Endodermal cell (in vitro differentiated cells): ENCODE measurements at regions not wholly inside any gene's neighbourhood (a gene's known extent, or its start where the extent isn't known, plus 50 kb on each side); places are given as distances from the start of the nearest gene placed in this dataset.
A peak's percentile ranks its signal among the peaks of the same experiment; 100 is the strongest.

Experiments used
- DNase-seq: peaks from one replicate; pipeline ENCODE4 v3.0.0-alpha.2; 2017
- H3K27ac ChIP-seq: 2 replicates; pipeline ENCODE4 v1.5.1; 2013; ENCODE audit warnings: mild to moderate bottlenecking, low read depth, low read length, moderate library complexity
- H3K27me3 ChIP-seq: 2 replicates; pipeline ENCODE4 v1.6.1; 2013; ENCODE audit warnings: mild to moderate bottlenecking, low read length, moderate library complexity; ENCODE audit not compliant: insufficient read depth, control insufficient read depth, poor library complexity, severe bottlenecking
- H3K36me3 ChIP-seq: 2 replicates; pipeline ENCODE4 v1.7.0; 2013; ENCODE audit warnings: mild to moderate bottlenecking, low read length, moderate library complexity; ENCODE audit not compliant: control insufficient read depth, insufficient read depth
- H3K4me1 ChIP-seq: one replicate; pipeline ENCODE4 v1.7.0; 2013; ENCODE audit warnings: low read length; ENCODE audit not compliant: control insufficient read depth, insufficient read depth
- H3K4me3 ChIP-seq: 2 replicates; pipeline ENCODE4 v1.5.1; 2013; ENCODE audit warnings: mild to moderate bottlenecking, low read length, moderate library complexity
- H3K9ac ChIP-seq: 2 replicates; pipeline ENCODE4 v1.6.1; 2013; ENCODE audit warnings: mild to moderate bottlenecking, low read length, moderate library complexity; ENCODE audit not compliant: poor library complexity, severe bottlenecking; ENCODE audit errors: extremely low read depth
- H3K9me3 ChIP-seq: 2 replicates; pipeline ENCODE4 v1.6.1; 2013; ENCODE audit warnings: mild to moderate bottlenecking, low read length, moderate library complexity; ENCODE audit not compliant: control insufficient read depth
- H3K27ac Mint-ChIP-seq: 2 replicates; pipeline ENCODE4 v1.8.0; 2020; ENCODE audit warnings: mixed read lengths
- H3K27me3 Mint-ChIP-seq: 2 replicates; pipeline ENCODE4 v1.8.0; 2021; ENCODE audit warnings: mild to moderate bottlenecking, mixed read lengths; ENCODE audit not compliant: insufficient read depth
- H3K36me3 Mint-ChIP-seq: 2 replicates; pipeline ENCODE4 v1.8.0; 2020; ENCODE audit warnings: low read depth, mixed read lengths
- H3K4me1 Mint-ChIP-seq: 2 replicates; pipeline ENCODE4 v1.8.0; 2020; ENCODE audit warnings: mixed read lengths
- H3K4me3 Mint-ChIP-seq: 2 replicates; pipeline ENCODE4 v1.8.0; 2020; ENCODE audit warnings: mild to moderate bottlenecking, moderate library complexity, mixed read lengths
- H3K9me3 Mint-ChIP-seq: 2 replicates; pipeline ENCODE4 v1.8.0; 2020; ENCODE audit warnings: mild to moderate bottlenecking, mixed read lengths
- WGBS, 2 experiments: methylation state at CpG; one replicate each; pipeline versions ENCODE4 v1.1.5 to v1.1.7; 2013; ENCODE audit warnings: missing lambda C conversion rate in 2 of 2, mixed read lengths in 1 of 2; ENCODE audit not compliant: insufficient coverage in 1 of 2, insufficient read length in 1 of 2; 5-methylcytosine and 5-hydroxymethylcytosine counted together
- TF ChIP-seq, protein P1 (sequence below): fragments of 200-600 bp; sonication (generic); conservative IDR thresholded peaks from 2 replicates; pipeline ENCODE4 v1.5.0; 2021; ENCODE audit warnings: antibody characterized with exemption, mild to moderate bottlenecking

DNA sequence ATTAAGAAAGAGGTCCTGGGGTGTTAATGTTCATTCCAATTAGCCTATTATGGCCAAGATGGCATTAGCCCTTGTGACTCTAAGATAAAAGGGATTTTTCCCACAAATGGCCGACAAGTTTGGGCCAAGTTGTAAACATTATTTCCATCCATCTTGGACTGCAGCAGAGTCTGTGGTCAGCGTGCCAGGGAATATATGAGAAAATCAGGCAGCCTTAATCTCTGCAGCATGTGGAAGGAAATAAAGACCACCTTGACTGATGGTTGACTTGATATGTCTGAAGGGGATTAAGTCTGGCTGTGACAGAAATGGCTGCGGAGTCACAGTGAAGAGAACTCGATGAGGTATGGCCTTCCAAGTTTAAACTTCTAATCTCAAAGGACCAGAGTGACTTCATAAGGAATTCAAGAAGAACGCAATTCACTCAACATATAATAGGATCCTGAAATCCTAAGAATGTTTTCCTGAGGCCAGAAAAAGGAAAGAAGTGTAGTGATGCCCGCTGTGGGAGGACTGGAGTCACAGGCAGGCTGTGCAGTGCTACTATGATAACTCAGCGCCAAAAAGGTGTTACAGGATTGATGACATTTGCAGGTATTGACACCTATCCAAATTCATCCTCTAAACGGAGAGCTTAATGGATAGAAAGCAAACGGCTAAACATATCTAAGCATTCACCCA, 287.1 kb downstream of the SEC61B start:
- Mint-ChIP-seq H3K36me3 (no peaks in the 10 kb centered on the region), H3K4me1 (peaks cover 47% of the 10 kb centered on the region)
- WGBS, 2 experiments, result 86 to 93% methylated on average over 6 to 9 of the region's 9 CpGs

DNA sequence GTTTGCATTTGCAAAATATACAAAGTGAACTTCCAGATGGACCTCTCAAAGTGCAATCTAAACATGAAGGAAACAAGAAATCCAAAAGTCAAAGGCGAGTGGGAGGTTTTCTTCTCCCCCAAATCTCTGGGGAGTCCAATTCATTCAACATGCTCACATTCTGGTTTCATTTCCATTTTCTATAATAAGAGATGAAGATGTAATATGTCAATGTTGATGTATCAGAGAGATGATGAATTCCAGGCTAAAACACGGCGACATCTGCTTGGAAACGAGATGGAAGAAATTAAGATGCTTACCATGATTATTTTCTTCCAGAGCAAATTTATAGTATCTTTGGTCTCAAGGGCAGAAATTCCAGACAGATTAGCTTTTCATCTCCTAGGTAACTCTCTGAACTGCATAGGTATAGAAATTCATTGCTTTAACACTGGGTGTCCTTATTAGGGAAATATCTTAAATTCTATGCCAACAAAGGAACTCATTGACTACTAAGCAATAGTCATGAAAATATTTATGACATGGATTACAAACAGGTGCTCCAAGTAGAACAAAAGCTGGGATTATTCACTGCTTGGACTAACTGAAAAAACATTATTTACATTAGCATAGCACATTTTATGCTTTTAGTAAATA, 287.9 kb downstream of the SEC61B start:
- no peaks in the 10 kb centered on the region for H3K27me3 Mint-ChIP-seq
- Histone ChIP-seq H3K4me3 (no peak overlapping the region), H3K36me3 (no peaks in the 10 kb centered on the region), H3K27ac (no peak overlapping the region), H3K9ac (no peak overlapping the region), H3K9me3 (no peaks in the 10 kb centered on the region), H3K4me1 (peaks cover 9% of the 10 kb centered on the region), H3K27me3 (no peaks in the 10 kb centered on the region)
- no peaks in the 10 kb centered on the region for H3K36me3 Mint-ChIP-seq
- TF ChIP-seq, protein P1, sequence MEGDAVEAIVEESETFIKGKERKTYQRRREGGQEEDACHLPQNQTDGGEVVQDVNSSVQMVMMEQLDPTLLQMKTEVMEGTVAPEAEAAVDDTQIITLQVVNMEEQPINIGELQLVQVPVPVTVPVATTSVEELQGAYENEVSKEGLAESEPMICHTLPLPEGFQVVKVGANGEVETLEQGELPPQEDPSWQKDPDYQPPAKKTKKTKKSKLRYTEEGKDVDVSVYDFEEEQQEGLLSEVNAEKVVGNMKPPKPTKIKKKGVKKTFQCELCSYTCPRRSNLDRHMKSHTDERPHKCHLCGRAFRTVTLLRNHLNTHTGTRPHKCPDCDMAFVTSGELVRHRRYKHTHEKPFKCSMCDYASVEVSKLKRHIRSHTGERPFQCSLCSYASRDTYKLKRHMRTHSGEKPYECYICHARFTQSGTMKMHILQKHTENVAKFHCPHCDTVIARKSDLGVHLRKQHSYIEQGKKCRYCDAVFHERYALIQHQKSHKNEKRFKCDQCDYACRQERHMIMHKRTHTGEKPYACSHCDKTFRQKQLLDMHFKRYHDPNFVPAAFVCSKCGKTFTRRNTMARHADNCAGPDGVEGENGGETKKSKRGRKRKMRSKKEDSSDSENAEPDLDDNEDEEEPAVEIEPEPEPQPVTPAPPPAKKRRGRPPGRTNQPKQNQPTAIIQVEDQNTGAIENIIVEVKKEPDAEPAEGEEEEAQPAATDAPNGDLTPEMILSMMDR, result no peak
- no peak overlapping the region for H3K4me3 Mint-ChIP-seq
- H3K27ac Mint-ChIP-seq, result no peak overlapping the region
- 93 to 94% methylated on average over 4 of the region's 4 CpGs for WGBS, 2 experiments
- no peaks in the 10 kb centered on the region for H3K9me3 Mint-ChIP-seq
- peaks cover 50% of the 10 kb centered on the region for H3K4me1 Mint-ChIP-seq
- DNase-seq, result no peak

More for the DNA sequence above, 287.1 kb downstream of the SEC61B start:
- Histone ChIP-seq H3K4me1 (peaks cover 7% of the 10 kb centered on the region), H3K4me3 (no peak overlapping the region), H3K27me3 (no peaks in the 10 kb centered on the region), H3K36me3 (no peaks in the 10 kb centered on the region), H3K27ac (no peak overlapping the region), H3K9ac (no peak overlapping the region), H3K9me3 (no peaks in the 10 kb centered on the region)
- Mint-ChIP-seq H3K27me3 (no peaks in the 10 kb centered on the region), H3K4me3 (no peak overlapping the region), H3K27ac (no peak overlapping the region), H3K9me3 (no peaks in the 10 kb centered on the region)
- TF ChIP-seq, protein P1, result no peak
- DNase-seq, result no peak

GRCh38 chr9:99511723-99512122, 289.6 kb downstream of the SEC61B start:
- H3K9me3 Mint-ChIP-seq, result no peaks in the 10 kb centered on the region
- H3K27me3 ChIP-seq, result no peaks in the 10 kb centered on the region
- H3K27ac ChIP-seq, result no peak overlapping the region
- H3K4me3 Mint-ChIP-seq, result no peak overlapping the region
- H3K9ac ChIP-seq, result no peak overlapping the region
- TF ChIP-seq, protein P1, result peak; percentile 73
- H3K27ac Mint-ChIP-seq, result no peak overlapping the region
- 79 to 95% methylated on average over 3 of the region's 3 CpGs for WGBS, 2 experiments
- H3K27me3 Mint-ChIP-seq, result no peaks in the 10 kb centered on the region
- no peaks in the 10 kb centered on the region for H3K36me3 Mint-ChIP-seq
- no peaks in the 10 kb centered on the region for H3K9me3 ChIP-seq
- peak; percentile 68 for DNase-seq
- no peaks in the 10 kb centered on the region for H3K36me3 ChIP-seq
- peaks cover 9% of the 10 kb centered on the region for H3K4me1 ChIP-seq
- H3K4me1 Mint-ChIP-seq, result peaks cover 44% of the 10 kb centered on the region
- H3K4me3 ChIP-seq, result no peak overlapping the region
